Skin of body (tissue), 1 donor: ENCODE measurements at regions not wholly inside any gene's neighbourhood (a gene's known extent, or its start where the extent isn't known, plus 50 kb on each side); places are given as distances from the start of the nearest gene placed in this dataset.
"Not testable (repeated sequence)": the region's sequence is repeated elsewhere in the genome, so short reads cannot be mapped to it uniquely, and the experiment has no call there.

Experiments used
- DNase-seq: peaks from one replicate; lab custom pipeline; 2025; lab: John Stamatoyannopoulos, UW

DNA sequence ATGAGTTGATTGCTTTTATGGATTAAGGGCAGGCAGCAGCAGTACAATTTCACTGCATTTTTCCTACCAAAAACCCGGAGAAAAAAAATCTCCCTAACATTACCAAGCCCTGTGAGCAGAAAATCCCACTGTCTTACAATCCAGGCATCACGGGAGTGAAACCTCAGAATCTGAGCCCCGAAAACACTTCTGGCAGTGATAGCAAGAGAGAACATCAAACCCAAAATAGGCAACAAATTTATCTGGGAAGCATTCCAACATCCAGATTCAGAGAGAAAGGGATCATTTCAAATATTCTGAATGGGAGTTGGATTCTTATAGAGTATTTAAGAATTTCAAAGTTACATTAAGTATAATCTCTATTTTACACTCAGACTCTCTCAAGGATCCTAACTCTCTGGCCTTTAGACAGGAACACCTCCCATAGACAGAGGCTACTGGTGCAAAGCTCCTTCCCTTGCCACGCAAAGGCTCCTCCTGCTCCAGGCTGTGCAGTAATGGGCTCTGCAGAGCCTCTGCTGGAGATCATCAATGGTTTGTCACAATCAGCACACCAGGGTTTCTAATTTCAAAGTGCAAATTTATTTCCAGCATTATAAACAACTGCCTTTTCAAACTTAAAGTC, 256.9 kb downstream of the PARM1 start:
- DNase-seq, result no peak

DNA sequence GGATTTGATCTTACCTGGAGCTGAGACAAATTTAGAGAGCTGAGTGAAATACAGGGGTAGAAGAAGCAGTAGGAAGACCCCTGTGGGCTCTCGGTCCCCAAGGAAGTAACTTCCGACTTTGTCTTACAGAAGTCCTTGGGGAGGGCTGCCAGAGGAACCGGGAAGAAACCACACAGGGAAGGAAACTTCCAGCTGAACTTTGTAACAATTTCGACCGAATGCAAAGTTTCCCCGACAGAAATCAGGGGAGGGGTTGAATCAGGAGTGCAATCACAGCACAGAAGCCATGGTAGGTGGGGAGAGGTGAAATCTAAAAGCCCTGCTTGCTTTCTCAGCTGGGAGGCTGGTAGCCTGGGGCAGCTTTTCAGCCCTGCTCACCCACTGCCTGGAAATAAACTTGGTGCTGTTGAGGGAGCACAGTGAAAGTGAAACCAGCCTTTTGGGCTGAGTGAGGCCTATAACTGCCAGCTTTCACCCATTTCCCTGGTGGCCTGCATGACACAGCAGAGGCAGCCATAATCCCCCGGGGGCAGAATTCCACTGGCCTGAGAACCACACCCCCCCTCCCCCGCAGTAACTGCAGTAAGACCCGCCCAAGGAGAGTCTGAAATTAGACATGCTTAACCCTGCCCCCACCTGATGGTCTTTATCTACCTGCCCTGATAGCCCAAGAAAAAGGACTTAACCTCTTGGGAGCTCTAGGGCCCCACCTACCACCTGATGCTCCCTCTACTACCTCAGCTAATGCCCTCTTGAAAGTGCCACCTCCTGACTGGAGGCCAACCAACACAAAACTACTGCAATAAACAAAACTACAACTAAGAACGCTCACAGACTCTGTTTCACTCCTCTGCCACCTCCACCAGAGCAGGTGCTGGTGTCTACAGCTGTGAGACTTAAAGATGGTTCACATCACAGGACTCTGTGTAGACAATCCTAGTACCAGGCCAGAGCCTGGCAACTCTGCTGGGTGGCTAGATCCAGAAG, 248.2 kb downstream of the PARM1 start:
- DNase-seq, result no peak

DNA sequence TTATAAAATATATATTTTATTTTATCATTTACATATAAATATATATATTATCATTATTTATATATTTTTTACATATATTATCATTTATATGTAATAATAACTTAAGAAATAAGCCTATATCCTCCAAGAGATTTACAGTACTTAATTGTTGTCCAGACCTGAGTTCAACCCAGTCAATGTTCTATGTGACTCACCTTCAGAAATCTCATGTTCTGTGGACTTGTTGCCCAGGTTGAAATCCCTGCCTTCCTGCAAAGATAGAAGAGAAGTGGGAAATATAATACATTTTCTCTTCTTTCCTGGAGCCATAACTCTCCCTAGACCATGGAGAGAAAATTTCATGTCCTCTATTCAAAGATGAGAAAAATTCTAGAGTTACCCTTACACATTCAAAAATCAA, 247.3 kb downstream of the PARM1 start:
- DNase-seq, result no peak

GRCh38 chr4:75179510-75179909, 246.6 kb downstream of the PARM1 start:
- DNase-seq, result no peak

DNA sequence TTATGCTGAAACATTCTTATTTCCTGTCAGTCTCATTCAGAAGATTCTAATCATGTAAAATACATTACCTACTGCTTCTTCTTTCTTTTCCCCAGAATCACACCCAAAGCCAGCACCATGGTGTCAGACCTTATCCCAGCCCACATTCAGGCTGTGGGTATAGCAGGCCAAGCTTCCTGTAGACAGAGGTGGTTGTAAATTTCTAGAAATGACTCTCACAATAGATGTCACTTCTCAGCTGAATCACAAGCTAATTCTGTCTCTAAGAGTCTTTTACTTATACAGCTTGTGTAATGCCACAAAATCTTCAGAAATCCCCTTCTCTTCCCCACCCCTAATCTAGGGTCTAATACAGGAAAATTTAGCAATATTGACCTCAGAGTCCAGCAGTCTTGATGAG, 239.6 kb downstream of the PARM1 start:
- DNase-seq, result no peak

DNA sequence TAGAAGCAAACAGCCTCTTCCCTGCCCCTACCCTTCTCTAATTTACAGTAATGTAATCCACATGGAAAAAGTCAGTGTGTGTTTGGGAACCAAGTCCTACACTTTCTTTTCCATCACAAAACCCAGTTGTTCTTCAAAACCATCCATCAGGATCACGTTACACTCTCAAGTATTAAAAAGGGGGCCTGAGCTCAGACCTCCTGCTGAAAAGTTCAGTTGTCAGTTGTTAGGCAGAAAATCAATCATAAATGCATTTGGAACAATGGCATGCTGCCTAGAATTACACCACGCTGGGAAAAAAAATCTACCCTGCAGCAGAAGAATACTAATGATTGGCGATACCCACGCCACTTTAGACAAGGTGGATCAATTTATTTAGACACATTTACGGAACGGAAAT, 236.5 kb downstream of the PARM1 start:
- no peak for DNase-seq

- DNase-seq, result no peak
Observed at GRCh38 chr4:75169020-75169419, 236.1 kb downstream of the PARM1 start.

GRCh38 chr4:75168548-75168947, 235.6 kb downstream of the PARM1 start:
- no peak for DNase-seq

- not testable (repeated sequence) for DNase-seq
Observed at GRCh38 chr4:75165100-75165499, 232.2 kb downstream of the PARM1 start.

DNA sequence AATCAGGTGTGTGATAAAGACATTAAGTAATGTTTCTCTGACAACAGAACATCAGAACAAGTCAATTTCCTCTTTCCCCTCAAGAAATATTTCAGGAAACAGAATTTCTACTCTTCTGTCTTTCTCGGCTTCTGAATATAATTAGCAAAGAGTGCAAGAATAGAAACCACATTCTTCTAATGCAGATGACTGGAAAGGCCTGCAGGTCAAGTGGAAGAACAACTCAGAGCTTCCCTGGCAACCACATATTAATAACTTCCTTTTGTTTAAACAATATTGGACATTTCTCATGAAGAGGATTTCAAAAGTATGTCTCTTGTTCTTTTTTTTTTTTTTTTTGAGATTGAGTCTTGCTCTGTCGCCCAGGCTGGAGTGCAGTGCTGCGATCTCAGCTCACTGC, 225.5 kb downstream of the PARM1 start:
- no peak for DNase-seq

DNA sequence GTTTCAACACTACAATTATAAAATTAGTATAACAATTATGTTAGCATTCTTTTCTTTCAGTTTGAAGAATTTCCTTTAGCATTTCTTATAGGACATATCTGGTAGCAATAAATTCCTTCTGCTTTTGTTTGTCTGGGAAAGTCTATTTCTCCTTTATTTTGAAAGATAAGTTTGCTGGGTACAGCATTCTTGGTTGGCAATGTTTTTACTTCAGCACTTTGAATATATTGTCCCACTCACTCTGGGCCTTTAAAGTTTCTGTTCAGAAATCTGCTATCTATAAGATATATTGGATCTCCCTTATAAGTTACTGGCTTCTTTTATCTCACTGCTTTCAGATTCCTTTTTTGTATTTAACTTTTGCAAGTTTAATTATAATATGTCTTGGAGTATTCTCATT, 222.1 kb downstream of the PARM1 start:
- DNase-seq, result no peak

DNA sequence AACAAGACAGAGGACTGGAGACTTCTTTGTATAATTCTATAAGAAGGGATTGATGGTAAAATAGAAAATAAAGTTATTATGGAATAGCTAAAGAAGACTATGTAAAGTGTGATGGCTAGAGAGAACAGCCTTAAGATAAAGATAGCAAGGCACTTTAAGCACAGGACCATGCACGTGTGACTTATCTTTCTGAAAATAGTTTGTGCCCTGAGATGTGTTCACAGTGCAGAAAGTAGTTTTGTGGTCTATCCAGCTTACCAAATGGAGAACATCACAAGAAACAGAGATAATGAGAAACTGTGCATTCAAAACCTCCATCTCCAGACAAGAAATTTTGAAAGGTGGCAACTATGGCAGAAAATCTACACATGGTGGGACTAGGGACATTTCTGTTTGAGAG, 213.3 kb downstream of the PARM1 start:
- DNase-seq, result no peak

GRCh38 chr4:75144475-75144874, 211.6 kb downstream of the PARM1 start:
- DNase-seq, result no peak

- no peak for DNase-seq
Observed at GRCh38 chr4:75142850-75143249, 209.9 kb downstream of the PARM1 start.

GRCh38 chr4:75142382-75142781, 209.5 kb downstream of the PARM1 start:
- DNase-seq, result no peak

DNA sequence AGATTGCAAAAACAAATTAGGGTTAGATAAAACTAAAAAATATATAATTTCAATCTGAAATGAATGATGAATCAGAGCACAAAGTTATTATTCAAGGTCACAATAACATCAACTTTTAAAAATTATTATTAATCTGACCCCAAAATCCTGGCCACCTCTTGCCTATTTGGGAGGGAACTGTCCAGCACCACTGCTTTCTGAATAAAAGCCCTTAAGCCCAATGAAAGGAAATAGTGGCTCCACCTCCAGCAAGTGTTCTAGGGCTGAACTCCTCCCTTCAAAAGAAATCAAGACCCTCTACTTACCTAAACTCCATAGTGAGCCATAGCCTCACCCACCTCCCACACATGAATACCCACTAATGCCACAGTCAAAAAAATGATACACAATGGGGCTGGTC, 208.2 kb downstream of the PARM1 start:
- no peak for DNase-seq

DNA sequence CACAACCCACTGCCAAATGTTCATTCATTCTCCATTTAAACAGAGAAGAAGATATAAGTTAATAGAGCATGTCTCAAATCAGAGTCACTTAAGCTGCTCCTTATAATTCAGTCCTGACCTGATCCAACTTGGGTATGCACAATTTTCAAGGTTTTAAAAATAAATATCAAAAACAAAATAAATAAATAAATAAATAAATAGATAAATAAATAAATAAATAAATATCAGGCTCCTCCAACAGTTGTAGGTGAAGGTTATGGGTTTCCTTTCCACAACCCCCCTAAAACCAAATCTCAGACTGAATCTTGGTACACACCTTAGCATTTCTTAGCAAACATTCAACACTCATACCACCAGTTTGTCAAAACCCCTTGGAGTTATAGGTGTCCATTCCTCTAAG, 204.4 kb downstream of the PARM1 start:
- DNase-seq, result no peak

GRCh38 chr4:75135068-75135825, 202.3 kb downstream of the PARM1 start:
- DNase-seq, result no peak

DNA sequence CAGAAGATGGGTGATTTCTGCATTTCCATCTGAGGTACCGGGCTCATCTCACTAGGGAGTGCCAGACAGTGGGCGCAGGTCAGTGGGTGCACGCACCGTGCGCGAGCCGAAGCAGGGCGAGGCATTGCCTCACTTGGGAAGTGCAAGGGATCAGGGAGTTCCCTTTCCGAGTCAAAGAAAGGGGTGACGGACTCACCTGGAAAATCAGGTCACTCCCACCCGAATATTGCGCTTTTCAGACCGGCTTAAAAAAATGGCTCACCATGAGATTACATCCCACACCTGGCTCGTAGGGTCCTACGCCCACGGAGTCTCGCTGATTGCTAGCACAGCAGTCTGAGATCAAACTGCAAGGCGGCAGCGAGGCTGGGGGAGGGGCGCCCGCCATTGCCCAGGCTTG, 194.0 kb downstream of the PARM1 start:
- not testable (repeated sequence) for DNase-seq

GRCh38 chr4:75126058-75126457, 193.1 kb downstream of the PARM1 start:
- no peak for DNase-seq

DNA sequence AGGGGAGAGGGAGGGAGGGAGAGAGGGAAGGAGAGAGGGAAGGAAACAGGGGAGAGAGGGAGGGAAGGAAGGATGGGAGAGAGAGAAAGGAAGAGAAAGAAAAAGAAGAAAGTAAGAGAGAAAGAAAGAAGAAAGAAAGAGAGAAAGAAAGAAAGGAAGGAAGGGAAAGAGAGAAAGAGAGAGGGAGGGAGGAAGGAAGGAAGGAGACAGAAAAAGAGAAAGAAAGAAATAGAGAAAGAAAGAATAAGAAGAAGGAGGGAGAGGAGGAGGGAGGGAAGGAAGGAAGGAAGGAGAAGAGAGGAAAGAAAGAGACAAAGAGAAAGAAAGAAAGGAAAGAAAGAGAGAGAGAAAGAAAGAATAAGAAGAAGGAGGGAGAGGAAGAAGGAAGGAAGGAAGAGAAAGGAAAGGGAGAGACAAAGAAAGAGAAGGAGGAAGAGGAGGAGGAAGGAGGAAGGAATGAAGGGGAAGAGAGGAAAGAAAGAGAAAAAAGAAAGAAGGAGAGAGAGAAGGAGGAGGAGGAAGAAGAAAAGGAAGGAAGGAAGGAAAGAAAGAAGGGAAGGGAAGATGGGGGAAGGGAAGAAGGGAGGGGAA, 189.6 kb downstream of the PARM1 start:
- no peak for DNase-seq

DNA sequence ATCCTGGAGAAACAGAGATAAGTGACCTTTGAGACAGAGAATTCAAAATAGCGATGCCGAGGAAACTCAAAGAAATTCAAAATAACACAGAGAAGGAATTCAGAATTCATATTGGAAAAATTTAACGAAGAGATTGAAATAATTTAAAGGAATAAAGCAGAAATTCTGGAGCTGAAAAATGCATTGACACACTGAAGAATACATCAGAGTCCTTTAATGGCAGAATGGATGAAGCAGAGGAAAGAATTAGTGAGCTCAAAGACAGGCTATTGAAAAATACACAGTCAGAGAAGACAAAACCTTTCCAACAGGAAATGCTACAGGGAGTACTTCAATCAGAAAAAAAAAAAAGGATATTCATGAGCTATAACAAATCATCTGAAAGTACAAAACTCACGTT, 185.8 kb downstream of the PARM1 start:
- no peak for DNase-seq
